Activated T-cell treated with anti-CD3 and anti-CD28 coated beads, Interleukin-2, amount 50 U/mL, for 24 hours (primary cell): ENCODE measurements at regions not wholly inside any gene's neighbourhood (a gene's known extent, or its start where the extent isn't known, plus 50 kb on each side); places are given as distances from the start of the nearest gene placed in this dataset.

Source experiments
- DNase-seq: peaks from one replicate; pipeline ENCODE4 v3.0.0-alpha.2; 2020
- H3K27ac Mint-ChIP-seq: 2 replicates; pipeline ENCODE4 v1.8.0; 2020; ENCODE audit warnings: mild to moderate bottlenecking, mixed read lengths
- H3K27me3 Mint-ChIP-seq: 2 replicates; pipeline ENCODE4 v1.8.0; 2020; ENCODE audit warnings: mixed read lengths
- H3K36me3 Mint-ChIP-seq: 2 replicates; pipeline ENCODE4 v1.8.0; 2020; ENCODE audit warnings: low read depth, mixed read lengths
- H3K4me1 Mint-ChIP-seq: 2 replicates; pipeline ENCODE4 v1.8.0; 2020; ENCODE audit warnings: low read depth, mixed read lengths
- H3K4me3 Mint-ChIP-seq: 2 replicates; pipeline ENCODE4 v1.8.0; 2020; ENCODE audit warnings: mild to moderate bottlenecking, moderate library complexity, mixed read lengths
- H3K9me3 Mint-ChIP-seq: 2 replicates; pipeline ENCODE4 v1.8.0; 2020; ENCODE audit warnings: mixed read lengths

- Mint-ChIP-seq H3K4me3 (no peak overlapping the region), H3K4me1 (no peaks in the 10 kb centered on the region), H3K27ac (no peak overlapping the region), H3K9me3 (peaks cover 13% of the 10 kb centered on the region), H3K36me3 (no peaks in the 10 kb centered on the region), H3K27me3 (no peaks in the 10 kb centered on the region)
- DNase-seq: no peak
Measured at GRCh38 chr14:53591816-53592215, 364.8 kb downstream of the BMP4 start.

DNA sequence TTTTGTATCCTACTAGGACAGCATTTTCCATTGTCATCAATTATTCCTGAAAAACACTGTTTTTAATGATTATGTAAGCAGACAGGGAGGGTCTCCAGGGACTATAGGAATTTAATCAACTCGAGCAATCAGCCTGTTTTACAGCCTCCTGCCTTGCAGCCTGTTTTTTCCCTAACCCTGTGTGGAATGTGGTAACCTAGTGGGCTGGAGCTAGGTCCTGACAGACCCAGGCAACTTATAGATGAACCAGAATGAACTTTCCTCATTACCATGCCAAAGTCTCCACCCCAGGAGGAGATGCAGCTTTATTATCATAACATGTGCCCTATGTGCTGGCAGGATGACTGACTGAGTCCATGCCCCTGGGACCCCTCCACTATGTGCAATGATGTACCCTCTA lies 375.1 kb downstream of the BMP4 start:
- H3K4me1 Mint-ChIP-seq: no peaks in the 10 kb centered on the region
- H3K9me3 Mint-ChIP-seq: peaks cover 3% of the 10 kb centered on the region
- H3K4me3 Mint-ChIP-seq: no peak overlapping the region
- H3K27ac Mint-ChIP-seq: no peak overlapping the region
- no peaks in the 10 kb centered on the region for H3K27me3 Mint-ChIP-seq
- no peaks in the 10 kb centered on the region for H3K36me3 Mint-ChIP-seq
- no peak for DNase-seq

- no peak overlapping the region for H3K4me3 Mint-ChIP-seq
- no peak for DNase-seq
- no peaks in the 10 kb centered on the region for H3K36me3 Mint-ChIP-seq
- H3K9me3 Mint-ChIP-seq: peaks cover 17% of the 10 kb centered on the region
- H3K27ac Mint-ChIP-seq: no peak overlapping the region
- peaks cover 18% of the 10 kb centered on the region for H3K27me3 Mint-ChIP-seq
- H3K4me1 Mint-ChIP-seq: no peaks in the 10 kb centered on the region
Measured at GRCh38 chr14:53571641-53572328, 384.8 kb downstream of the BMP4 start.

GRCh38 chr14:53570411-53571387 lies 385.9 kb downstream of the BMP4 start:
- H3K27ac Mint-ChIP-seq: no peak overlapping the region
- H3K4me3 Mint-ChIP-seq: no peak overlapping the region
- no peaks in the 10 kb centered on the region for H3K4me1 Mint-ChIP-seq
- H3K27me3 Mint-ChIP-seq: peaks cover 18% of the 10 kb centered on the region
- H3K9me3 Mint-ChIP-seq: peaks cover 13% of the 10 kb centered on the region
- no peaks in the 10 kb centered on the region for H3K36me3 Mint-ChIP-seq
- no peak for DNase-seq

DNA sequence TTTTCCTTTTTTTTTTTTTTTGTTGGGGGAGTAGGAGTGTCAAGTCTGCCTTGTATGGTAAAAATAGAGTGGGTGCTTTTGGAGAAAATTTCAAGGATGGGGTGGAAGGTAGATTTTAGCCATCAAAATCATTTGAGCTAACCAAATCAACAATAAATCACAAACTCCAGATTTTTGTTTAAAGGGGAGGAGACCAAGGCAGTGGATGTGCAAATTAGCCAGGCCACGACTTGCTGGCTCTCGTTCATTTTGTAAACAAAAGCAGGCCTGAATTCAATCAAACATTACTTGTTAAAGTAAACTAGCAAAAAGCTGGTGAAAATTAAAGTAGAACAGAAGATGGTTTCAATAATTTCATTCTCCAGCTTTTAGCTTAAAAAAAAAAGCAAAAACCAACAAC lies 387.2 kb downstream of the BMP4 start:
- DNase-seq: no peak
- no peaks in the 10 kb centered on the region for H3K4me1 Mint-ChIP-seq

DNA sequence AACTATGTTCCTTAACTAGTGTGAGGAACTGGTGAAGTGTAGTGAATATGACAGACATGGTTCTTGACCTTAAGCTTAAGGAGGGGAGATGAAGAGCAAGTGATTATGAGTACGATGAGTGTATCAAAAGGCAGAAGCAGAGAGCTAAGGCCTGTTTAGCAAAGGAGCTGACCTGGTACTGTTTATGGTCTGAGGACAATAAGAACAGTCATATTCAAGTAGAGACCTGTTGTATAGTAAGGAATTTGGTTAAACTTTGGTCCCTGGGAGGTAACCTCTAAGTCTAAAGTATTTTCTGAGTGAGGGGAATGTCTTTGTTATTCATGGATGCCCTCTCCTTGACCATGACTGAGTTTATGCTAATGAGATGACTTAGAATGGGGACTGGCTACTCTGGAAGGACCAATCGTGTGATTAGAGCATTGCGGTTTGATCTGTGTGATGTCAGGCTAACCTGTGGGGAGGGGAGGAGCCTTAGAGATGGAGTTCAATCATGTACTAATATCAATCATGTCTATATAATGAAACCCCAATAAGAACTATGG lies 389.3 kb downstream of the BMP4 start:
- Mint-ChIP-seq H3K4me3 (no peak overlapping the region), H3K27me3 (peaks cover 15% of the 10 kb centered on the region), H3K36me3 (no peaks in the 10 kb centered on the region), H3K4me1 (no peaks in the 10 kb centered on the region), H3K9me3 (peaks cover 16% of the 10 kb centered on the region), H3K27ac (no peak overlapping the region)
- no peak for DNase-seq

More for the DNA sequence above, 387.2 kb downstream of the BMP4 start:
- Mint-ChIP-seq H3K27ac (no peak overlapping the region), H3K9me3 (peaks cover 11% of the 10 kb centered on the region), H3K27me3 (peaks cover 17% of the 10 kb centered on the region), H3K36me3 (no peaks in the 10 kb centered on the region), H3K4me3 (no peak overlapping the region)

GRCh38 chr14:53564870-53565269 lies 391.8 kb downstream of the BMP4 start:
- no peak for DNase-seq
- Mint-ChIP-seq H3K4me1 (no peaks in the 10 kb centered on the region), H3K27ac (no peak overlapping the region), H3K27me3 (peaks cover 3% of the 10 kb centered on the region), H3K36me3 (no peaks in the 10 kb centered on the region), H3K9me3 (peaks cover 15% of the 10 kb centered on the region), H3K4me3 (no peak overlapping the region)

DNA sequence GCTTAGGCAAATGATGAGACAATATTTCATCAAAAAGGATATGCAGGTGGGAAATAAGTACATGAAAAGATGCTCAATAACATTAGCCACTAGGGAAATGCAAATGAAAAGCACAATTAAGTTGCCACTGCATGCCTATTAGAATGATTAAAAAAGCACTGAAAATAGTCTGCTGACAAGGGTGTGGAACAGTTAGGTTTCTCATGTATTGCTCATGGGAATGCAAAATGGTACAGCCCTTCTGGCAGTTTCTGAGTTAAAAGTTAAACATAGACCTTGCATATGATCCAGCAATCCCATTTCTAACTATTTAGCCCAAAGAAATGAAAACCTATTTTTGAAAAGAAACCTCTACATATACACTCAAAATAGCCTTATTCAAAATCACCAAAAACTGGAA lies 393.0 kb downstream of the BMP4 start:
- no peaks in the 10 kb centered on the region for H3K36me3 Mint-ChIP-seq
- peaks cover 3% of the 10 kb centered on the region for H3K27me3 Mint-ChIP-seq
- peaks cover 15% of the 10 kb centered on the region for H3K9me3 Mint-ChIP-seq
- no peak overlapping the region for H3K27ac Mint-ChIP-seq
- no peak for DNase-seq
- H3K4me1 Mint-ChIP-seq: no peaks in the 10 kb centered on the region
- no peak overlapping the region for H3K4me3 Mint-ChIP-seq

DNA sequence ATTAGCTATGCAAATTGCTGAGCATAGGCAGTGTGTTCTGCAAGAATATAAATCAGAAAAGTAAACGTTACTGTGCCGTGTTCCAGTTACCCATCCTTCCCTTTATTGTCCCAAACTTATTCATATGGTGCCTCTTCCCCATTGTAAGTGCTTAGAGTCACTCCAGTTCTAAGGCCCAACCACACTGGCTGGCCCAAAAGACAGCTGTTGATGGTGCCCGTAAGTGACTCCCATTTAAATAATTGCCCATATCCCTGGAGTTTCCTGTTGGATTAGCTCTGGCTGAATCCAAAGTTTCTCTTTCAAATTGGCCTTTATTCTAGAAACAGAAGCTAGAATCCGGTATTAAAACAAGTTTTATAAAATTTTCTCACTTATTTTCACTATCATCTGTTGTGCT lies 400.1 kb upstream of the DDHD1 start:
- Mint-ChIP-seq H3K27ac (no peak overlapping the region), H3K36me3 (no peaks in the 10 kb centered on the region)

DNA sequence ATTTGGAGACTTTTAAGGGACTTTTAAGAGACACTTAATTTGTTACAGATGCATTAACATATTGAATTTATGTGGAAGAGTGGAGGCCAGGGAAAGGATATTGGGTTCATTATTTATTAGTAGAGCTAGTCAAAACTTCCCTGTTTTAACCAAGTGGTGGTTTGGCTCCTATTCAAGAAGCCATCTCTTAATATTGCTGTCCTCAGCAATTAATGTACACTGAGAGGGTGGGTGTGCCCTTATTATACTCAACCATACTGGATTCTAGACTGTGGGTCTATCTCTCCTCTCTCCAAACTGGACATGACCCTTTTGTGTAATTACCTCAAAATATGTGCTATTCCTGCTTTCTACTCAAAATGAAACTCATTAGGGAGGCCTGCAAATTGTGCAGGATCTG lies 398.7 kb upstream of the DDHD1 start:
- no peaks in the 10 kb centered on the region for H3K27me3 Mint-ChIP-seq
- no peaks in the 10 kb centered on the region for H3K4me1 Mint-ChIP-seq
- H3K4me3 Mint-ChIP-seq: no peak overlapping the region
- H3K36me3 Mint-ChIP-seq: no peaks in the 10 kb centered on the region
- H3K9me3 Mint-ChIP-seq: no peaks in the 10 kb centered on the region
- no peak for DNase-seq
- no peak overlapping the region for H3K27ac Mint-ChIP-seq

More for the DNA sequence above, 400.1 kb upstream of the DDHD1 start:
- DNase-seq: no peak
- no peaks in the 10 kb centered on the region for H3K4me1 Mint-ChIP-seq
- H3K9me3 Mint-ChIP-seq: no peaks in the 10 kb centered on the region
- H3K27me3 Mint-ChIP-seq: no peaks in the 10 kb centered on the region
- H3K4me3 Mint-ChIP-seq: no peak overlapping the region

DNA sequence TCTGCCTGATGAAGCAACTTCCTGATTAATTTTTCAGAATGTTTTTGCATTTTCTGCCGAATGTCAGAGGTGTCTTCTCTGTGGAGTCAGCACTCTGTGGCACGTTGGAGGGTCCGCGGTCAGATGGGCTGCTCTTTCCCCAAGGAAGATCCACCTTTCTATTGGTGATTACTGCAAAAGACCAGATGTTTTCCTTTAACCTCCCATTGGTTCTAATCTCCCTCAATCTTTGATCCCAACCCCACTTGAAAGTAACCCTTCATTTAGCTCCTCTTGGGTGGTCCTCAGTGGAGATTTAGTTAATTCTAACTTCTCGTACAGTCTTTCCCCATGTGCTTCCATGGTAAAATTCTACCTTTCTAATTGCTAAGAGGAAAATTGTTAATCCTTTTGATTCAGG lies 397.7 kb upstream of the DDHD1 start:
- no peaks in the 10 kb centered on the region for H3K27me3 Mint-ChIP-seq
- H3K27ac Mint-ChIP-seq: no peak overlapping the region
- no peaks in the 10 kb centered on the region for H3K4me1 Mint-ChIP-seq
- H3K9me3 Mint-ChIP-seq: no peaks in the 10 kb centered on the region
- H3K36me3 Mint-ChIP-seq: no peaks in the 10 kb centered on the region
- DNase-seq: no peak
- no peak overlapping the region for H3K4me3 Mint-ChIP-seq

- no peaks in the 10 kb centered on the region for H3K4me1 Mint-ChIP-seq
- no peaks in the 10 kb centered on the region for H3K27me3 Mint-ChIP-seq
- H3K9me3 Mint-ChIP-seq: no peaks in the 10 kb centered on the region
- H3K27ac Mint-ChIP-seq: no peak overlapping the region
- no peak overlapping the region for H3K4me3 Mint-ChIP-seq
- no peak for DNase-seq
- H3K36me3 Mint-ChIP-seq: no peaks in the 10 kb centered on the region
Measured at GRCh38 chr14:53549956-53550355, 396.8 kb upstream of the DDHD1 start.

DNA sequence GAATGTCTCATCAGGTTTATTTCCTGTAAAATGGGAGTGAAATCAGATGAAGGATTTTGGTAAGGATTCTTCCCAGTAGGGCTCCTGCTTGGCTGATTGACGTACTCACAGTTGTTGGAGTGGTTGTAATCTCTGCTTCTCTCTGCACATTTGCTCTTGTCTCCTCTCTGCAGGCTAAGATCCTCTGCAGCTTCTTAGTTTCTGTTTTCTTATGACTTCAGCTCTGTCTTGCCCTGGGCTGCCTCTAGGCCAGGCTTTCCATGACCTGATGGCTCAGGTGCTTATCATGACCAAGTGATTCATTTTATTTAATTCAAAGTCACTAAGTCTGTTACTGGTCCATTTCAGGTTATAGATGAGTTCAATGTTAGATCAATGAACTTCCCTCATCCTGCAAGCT lies 394.5 kb upstream of the DDHD1 start:
- Mint-ChIP-seq H3K36me3 (no peaks in the 10 kb centered on the region), H3K9me3 (no peaks in the 10 kb centered on the region), H3K27me3 (no peaks in the 10 kb centered on the region), H3K4me1 (no peaks in the 10 kb centered on the region), H3K4me3 (no peak overlapping the region), H3K27ac (no peak overlapping the region)
- no peak for DNase-seq

DNA sequence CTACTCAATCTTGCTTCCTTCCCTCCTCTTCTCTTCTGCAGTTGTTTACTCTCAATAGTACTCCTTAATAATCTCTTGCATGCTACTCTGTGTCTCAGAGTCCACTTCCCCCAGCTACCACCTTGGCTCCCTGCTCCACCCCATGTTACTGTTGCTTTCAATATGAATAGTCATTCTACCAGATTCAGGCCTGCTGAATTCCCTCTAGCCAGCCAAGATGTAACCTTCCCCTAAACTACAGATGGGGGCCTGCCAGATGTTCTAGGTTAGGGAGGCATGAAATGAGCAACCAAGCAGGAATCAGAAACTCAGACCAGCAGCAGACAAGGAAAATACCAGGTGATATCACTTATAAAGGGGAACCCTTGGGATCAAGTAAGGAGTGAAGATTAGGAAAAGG lies 392.1 kb upstream of the DDHD1 start:
- Mint-ChIP-seq H3K36me3 (no peaks in the 10 kb centered on the region), H3K27ac (no peak overlapping the region), H3K27me3 (no peaks in the 10 kb centered on the region), H3K9me3 (no peaks in the 10 kb centered on the region), H3K4me1 (no peaks in the 10 kb centered on the region), H3K4me3 (no peak overlapping the region)
- no peak for DNase-seq

GRCh38 chr14:53542732-53543131 lies 389.6 kb upstream of the DDHD1 start:
- no peak for DNase-seq
- Mint-ChIP-seq H3K36me3 (no peaks in the 10 kb centered on the region), H3K27ac (no peak overlapping the region), H3K4me1 (no peaks in the 10 kb centered on the region), H3K9me3 (no peaks in the 10 kb centered on the region), H3K27me3 (no peaks in the 10 kb centered on the region), H3K4me3 (no peak overlapping the region)
